Adrenal gland (tissue), 5 donors: ENCODE measurements at regions not wholly inside any gene's neighbourhood (a gene's known extent, or its start where the extent isn't known, plus 50 kb on each side); places are given as distances from the start of the nearest gene placed in this dataset.

Experiments used
- CTCF ChIP-seq, 6 experiments: fragments of 450-650 bp in 4 of 6; fragments of 200-600 bp in 2 of 6; sonication (generic) in 1 of 6; IDR thresholded peaks; 1 replicate in 5 of 6; 2 replicates in 1 of 6; pipeline versions ENCODE4 v1.5.1 to v1.8.0; 2016 to 2021; ENCODE audit warnings: antibody characterized with exemption in 6 of 6, mild to moderate bottlenecking in 2 of 6, moderate library complexity in 1 of 6
- POLR2A ChIP-seq, 2 donors: fragments of 450-650 bp; IDR thresholded peaks; one replicate each; pipeline ENCODE4 v1.6.1; 2017; ENCODE audit warnings: antibody characterized with exemption in 2 of 2, mild to moderate bottlenecking in 2 of 2, moderate library complexity in 1 of 2
- donor health status: DM: no; HTN: no; CAD: no.

- no peak for TF ChIP-seq CTCF (IDR thresholded peaks at IDR 0.05)
- no peak for TF ChIP-seq POLR2A (IDR thresholded peaks at IDR 0.05)
Measured at GRCh38 chr1:60916906-60917305, 165.5 kb upstream of the NFIA start.
